Upper lobe of right lung (tissue), 1 donor: ENCODE measurements at regions not wholly inside any gene's neighbourhood (a gene's known extent, or its start where the extent isn't known, plus 50 kb on each side); places are given as distances from the start of the nearest gene placed in this dataset.
"Not testable (repeated sequence)": the region's sequence is repeated elsewhere in the genome, so short reads cannot be mapped to it uniquely, and the experiment has no call there.

Experiments used
- ATAC-seq: fragments of 200-7000 bp; cut with Tn5 transposase; one replicate; pipeline ENCODE4 v1.9.1; 2020; ENCODE audit warnings: mild to moderate bottlenecking, moderate library complexity
- DNase-seq: peaks from one replicate; pipeline ENCODE4 v3.0.0-alpha.2; 2020
- H3K27ac ChIP-seq: fragments of 200-600 bp; one replicate; pipeline ENCODE4 v1.8.0; 2022
- H3K27me3 ChIP-seq: fragments of 200-600 bp; one replicate; pipeline ENCODE4 v1.8.0; 2022; ENCODE audit warnings: mild to moderate bottlenecking
- H3K36me3 ChIP-seq: fragments of 200-600 bp; one replicate; pipeline ENCODE4 v1.8.0; 2022
- H3K4me1 ChIP-seq: fragments of 200-600 bp; one replicate; pipeline ENCODE4 v1.8.0; 2022
- H3K4me3 ChIP-seq: fragments of 200-600 bp; one replicate; pipeline ENCODE4 v1.8.0; 2022; ENCODE audit warnings: mild to moderate bottlenecking
- H3K9me3 ChIP-seq: fragments of 200-600 bp; one replicate; pipeline ENCODE4 v1.8.0; 2022
- intact Hi-C: fragments of 100-400 bp; cut with DNase I; formaldehyde crosslinking; loops from one replicate; pipeline ENCODE4 v1.11.0; 2022
- TF ChIP-seq, protein P1 (sequence below): fragments of 200-600 bp; IDR thresholded peaks from one replicate; pipeline ENCODE4 v1.8.0; 2022; ENCODE audit warnings: antibody characterized with exemption
- donor health status: DM: no; HTN: yes; CAD: no; lungs with severe emphysema.

DNA sequence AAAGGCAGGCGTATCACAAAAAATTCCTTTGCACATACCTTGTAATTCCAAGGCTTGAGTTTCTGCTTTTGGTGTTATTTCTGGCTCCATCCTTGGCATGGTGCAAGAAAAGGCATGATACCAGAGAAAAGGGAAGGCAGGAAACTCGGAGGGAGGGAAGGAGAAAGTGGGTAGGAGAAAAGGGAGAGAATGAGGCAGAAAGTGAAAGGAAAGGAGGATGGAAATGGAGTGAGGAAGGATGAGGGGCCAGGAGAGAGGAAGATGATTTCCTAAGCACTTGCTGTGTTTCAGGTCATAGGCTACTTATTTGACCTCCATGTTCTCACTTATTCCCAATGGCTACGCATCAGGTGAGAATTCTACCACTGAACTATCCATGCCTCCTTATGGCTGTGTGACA is 110.8 kb upstream of the JCAD start:
- ATAC-seq (no peak), DNase-seq (no peak)
- TF ChIP-seq, protein P1, sequence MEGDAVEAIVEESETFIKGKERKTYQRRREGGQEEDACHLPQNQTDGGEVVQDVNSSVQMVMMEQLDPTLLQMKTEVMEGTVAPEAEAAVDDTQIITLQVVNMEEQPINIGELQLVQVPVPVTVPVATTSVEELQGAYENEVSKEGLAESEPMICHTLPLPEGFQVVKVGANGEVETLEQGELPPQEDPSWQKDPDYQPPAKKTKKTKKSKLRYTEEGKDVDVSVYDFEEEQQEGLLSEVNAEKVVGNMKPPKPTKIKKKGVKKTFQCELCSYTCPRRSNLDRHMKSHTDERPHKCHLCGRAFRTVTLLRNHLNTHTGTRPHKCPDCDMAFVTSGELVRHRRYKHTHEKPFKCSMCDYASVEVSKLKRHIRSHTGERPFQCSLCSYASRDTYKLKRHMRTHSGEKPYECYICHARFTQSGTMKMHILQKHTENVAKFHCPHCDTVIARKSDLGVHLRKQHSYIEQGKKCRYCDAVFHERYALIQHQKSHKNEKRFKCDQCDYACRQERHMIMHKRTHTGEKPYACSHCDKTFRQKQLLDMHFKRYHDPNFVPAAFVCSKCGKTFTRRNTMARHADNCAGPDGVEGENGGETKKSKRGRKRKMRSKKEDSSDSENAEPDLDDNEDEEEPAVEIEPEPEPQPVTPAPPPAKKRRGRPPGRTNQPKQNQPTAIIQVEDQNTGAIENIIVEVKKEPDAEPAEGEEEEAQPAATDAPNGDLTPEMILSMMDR: no peak
- Histone ChIP-seq H3K27ac (no peak overlapping the region), H3K4me1 (no peaks in the 10 kb centered on the region), H3K4me3 (no peak overlapping the region), H3K9me3 (no peaks in the 10 kb centered on the region), H3K36me3 (no peaks in the 10 kb centered on the region), H3K27me3 (no peaks in the 10 kb centered on the region)
- intact Hi-C loops: no loop called here

GRCh38 chr10:30169342-30169741 is 110.0 kb upstream of the JCAD start:
- H3K36me3 ChIP-seq: no peaks in the 10 kb centered on the region
- TF ChIP-seq, protein P1: no peak

GRCh38 chr10:30166929-30167328 is 107.5 kb upstream of the JCAD start:
- H3K36me3 ChIP-seq: no peaks in the 10 kb centered on the region
- intact Hi-C loops: no loop called here
- ATAC-seq (no peak), DNase-seq (no peak)
- no peak overlapping the region for H3K27ac ChIP-seq
- TF ChIP-seq, protein P1: no peak
- no peaks in the 10 kb centered on the region for H3K27me3 ChIP-seq
- H3K9me3 ChIP-seq: no peaks in the 10 kb centered on the region
- no peaks in the 10 kb centered on the region for H3K4me1 ChIP-seq
- H3K4me3 ChIP-seq: no peak overlapping the region

More at GRCh38 chr10:30169342-30169741, 110.0 kb upstream of the JCAD start:
- H3K9me3 ChIP-seq: no peaks in the 10 kb centered on the region
- ATAC-seq: no peak
- intact Hi-C loops: no loop called here
- no peak overlapping the region for H3K27ac ChIP-seq
- H3K4me3 ChIP-seq: no peak overlapping the region
- H3K27me3 ChIP-seq: no peaks in the 10 kb centered on the region
- no peaks in the 10 kb centered on the region for H3K4me1 ChIP-seq
- DNase-seq: no peak

GRCh38 chr10:30163410-30163809 is 104.0 kb upstream of the JCAD start:
- H3K4me3 ChIP-seq, H3K27ac ChIP-seq, ATAC-seq, H3K9me3 ChIP-seq, H3K27me3 ChIP-seq, intact Hi-C loops, H3K4me1 ChIP-seq, DNase-seq, H3K36me3 ChIP-seq: not testable (repeated sequence)

- DNase-seq, H3K36me3 ChIP-seq, H3K27me3 ChIP-seq, H3K9me3 ChIP-seq, ATAC-seq, H3K4me3 ChIP-seq, H3K27ac ChIP-seq, H3K4me1 ChIP-seq, intact Hi-C loops: not testable (repeated sequence)
Measured at GRCh38 chr10:30162796-30163195, 103.4 kb upstream of the JCAD start.

- intact Hi-C loops: no loop called here
- Histone ChIP-seq H3K4me1 (no peaks in the 10 kb centered on the region), H3K9me3 (no peaks in the 10 kb centered on the region), H3K4me3 (no peak overlapping the region), H3K36me3 (no peaks in the 10 kb centered on the region), H3K27me3 (no peaks in the 10 kb centered on the region), H3K27ac (no peak overlapping the region)
- DNase-seq: no peak
- TF ChIP-seq, protein P1: no peak
- ATAC-seq: no peak
Measured at GRCh38 chr10:30160271-30160982, 101.0 kb upstream of the JCAD start.

GRCh38 chr10:30159614-30160013 is 100.2 kb upstream of the JCAD start:
- H3K36me3 ChIP-seq, DNase-seq, ATAC-seq, intact Hi-C loops, H3K4me3 ChIP-seq, H3K27ac ChIP-seq, H3K27me3 ChIP-seq, H3K4me1 ChIP-seq, H3K9me3 ChIP-seq: not testable (repeated sequence)
